Caki2 (cell line): ENCODE measurements at regions not wholly inside any gene's neighbourhood (a gene's known extent, or its start where the extent isn't known, plus 50 kb on each side); places are given as distances from the start of the nearest gene placed in this dataset.
"Not testable (repeated sequence)": the region's sequence is repeated elsewhere in the genome, so short reads cannot be mapped to it uniquely, and the experiment has no call there.

Experiments
- DNase-seq: peaks from one replicate; pipeline ENCODE4 v3.0.0-alpha.2; 2015; ENCODE audit warnings: low read depth
- in situ Hi-C: cut with HindIII; loops from 2 replicates; pipeline ENCODE4 v1.10.0; 2016; ENCODE audit warnings: low sequenced_read_pairs, low pct_unique_long_range_greater_than_20kb, mixed read lengths

DNA sequence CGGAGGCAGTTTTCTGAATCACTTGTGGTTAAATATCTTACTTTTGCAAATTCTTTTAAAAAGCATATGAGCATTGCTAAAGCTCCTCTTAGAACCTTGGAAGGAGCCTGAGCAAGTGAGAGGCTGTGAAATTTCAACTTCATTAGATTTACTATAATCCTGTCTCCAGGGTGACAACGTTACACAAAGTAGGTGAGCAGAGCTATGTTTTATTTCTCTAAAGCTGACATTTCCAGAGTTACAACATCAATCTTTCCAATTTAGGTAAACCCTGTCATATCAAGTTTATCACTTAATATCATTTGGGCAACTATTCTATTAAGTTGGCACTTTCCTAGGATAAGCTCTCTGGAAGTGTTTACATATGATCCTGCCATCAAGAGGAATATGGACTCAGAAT, 544.9 kb upstream of the CBLB start:
- DNase-seq = no peak
- in situ Hi-C loops = no loop called here

GRCh38 chr3:106420628-106421027, 551.8 kb upstream of the CBLB start:
- no peak for DNase-seq
- in situ Hi-C loops = no loop called here

- no peak for DNase-seq
- in situ Hi-C loops = no loop called here
Measured at GRCh38 chr3:106421426-106421825, 552.6 kb upstream of the CBLB start.

DNA sequence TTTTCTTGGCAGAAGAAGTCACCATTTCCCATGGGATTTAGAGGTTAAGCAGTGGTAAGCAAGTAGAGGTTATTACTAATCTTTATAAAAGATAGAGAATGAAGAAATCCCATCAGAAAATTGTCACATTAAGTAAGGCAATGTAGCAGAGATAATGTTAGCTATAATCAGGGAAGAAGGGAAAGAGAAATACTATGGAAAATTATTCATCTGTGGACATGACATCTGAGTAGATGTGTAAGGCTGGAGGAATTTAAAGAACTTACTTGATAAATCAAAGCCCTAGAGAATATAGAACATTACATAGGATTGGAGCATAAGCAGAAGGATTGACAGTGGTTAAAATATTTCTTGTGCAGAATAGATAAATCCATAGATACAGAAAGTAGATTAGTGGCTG, 553.1 kb upstream of the CBLB start:
- DNase-seq = no peak
- in situ Hi-C loops = no loop called here

- in situ Hi-C loops = no loop called here
- DNase-seq = no peak
Measured at GRCh38 chr3:106423321-106424225, 554.8 kb upstream of the CBLB start.

GRCh38 chr3:106425026-106425425, 556.2 kb upstream of the CBLB start:
- DNase-seq = no peak
- in situ Hi-C loops = no loop called here

DNA sequence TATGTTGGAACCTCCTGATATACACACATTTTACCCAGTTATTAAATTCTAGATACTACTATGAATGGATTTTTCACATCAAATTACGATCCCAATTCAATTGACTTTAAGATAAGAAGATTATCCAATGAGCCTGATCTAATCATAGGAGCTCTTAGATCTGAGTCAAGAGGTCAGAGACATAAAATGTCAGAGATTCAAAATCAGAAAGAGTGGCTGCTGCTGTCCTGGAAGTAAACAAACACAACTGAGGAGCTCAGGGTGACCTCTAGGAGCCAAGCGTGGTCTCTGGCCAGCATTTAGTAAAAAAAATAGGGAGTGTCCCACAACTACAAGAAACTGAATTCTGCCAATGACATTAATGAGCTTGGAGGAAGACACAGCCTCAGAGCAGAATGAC, 557.1 kb upstream of the CBLB start:
- no peak for DNase-seq
- in situ Hi-C loops = no loop called here

- peak; percentile 92 for DNase-seq
- in situ Hi-C loops = no loop called here
Measured at GRCh38 chr3:106428565-106428994, 559.8 kb upstream of the CBLB start.

DNA sequence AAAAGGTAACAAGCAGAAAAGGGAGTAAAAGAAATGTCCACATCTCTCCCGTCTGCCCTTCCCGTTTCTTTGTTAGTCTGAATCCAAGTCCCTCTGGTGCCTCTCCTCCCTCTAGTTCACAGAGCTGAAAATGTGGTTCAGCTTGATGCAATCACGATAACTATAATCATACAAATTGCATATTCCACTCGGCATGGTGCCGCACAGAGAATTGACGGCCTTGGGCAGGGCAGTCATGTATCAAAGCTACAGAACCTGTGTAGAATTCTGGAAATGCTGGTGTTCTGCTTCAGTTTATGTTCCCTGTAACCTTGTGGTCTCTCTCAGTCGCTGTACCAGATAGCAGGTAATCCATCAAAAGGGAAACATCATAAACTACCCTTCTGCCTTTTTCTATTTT, 562.9 kb upstream of the CBLB start:
- in situ Hi-C loops = no loop called here
- DNase-seq = no peak

- in situ Hi-C loops = no loop called here
- DNase-seq = no peak
Measured at GRCh38 chr3:106435899-106436453, 567.2 kb upstream of the CBLB start.

DNA sequence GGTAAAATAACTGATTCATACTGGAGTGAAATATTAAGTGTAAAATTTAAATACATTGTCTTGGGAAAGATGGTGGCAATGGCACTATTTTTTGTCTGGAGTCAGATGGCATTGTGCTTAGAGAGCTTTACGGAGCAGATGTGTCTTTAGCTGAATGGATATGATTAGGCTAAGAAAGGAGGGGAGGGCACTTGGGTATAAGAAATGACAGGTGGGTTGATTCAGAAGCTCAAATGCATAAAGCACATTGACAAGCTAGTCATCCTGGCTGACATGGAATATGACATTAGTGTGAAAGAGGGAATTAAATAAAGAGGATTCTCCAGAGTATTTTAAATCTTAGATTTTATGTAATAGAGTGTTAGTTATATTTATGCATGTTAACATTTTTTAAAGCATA, 570.1 kb upstream of the CBLB start:
- in situ Hi-C loops = no loop called here
- no peak for DNase-seq

DNA sequence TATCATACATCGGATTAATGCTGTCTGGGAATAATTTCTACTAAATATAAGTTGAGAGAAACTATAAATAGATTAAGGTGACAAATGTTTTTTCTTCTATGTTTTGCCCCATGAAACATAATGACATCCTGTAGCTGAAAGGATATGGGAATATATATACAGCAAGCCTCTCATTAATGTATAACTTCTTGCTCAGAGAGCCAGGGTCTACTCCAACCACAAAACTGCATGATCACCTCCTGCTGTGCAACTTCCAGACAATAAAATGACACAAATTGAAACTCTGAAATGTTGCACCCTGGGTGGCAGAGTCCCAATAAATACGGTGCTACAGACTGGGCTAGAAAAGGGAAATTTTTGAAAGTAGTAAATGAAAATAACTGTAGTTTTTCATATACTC, 571.9 kb upstream of the CBLB start:
- in situ Hi-C loops = no loop called here
- peak; percentile 40 for DNase-seq

- in situ Hi-C loops = no loop called here
- DNase-seq = no peak
Measured at GRCh38 chr3:106446271-106446670, 577.5 kb upstream of the CBLB start.

- DNase-seq = no peak
- in situ Hi-C loops = no loop called here
Measured at GRCh38 chr3:106447723-106448301, 579.0 kb upstream of the CBLB start.

- DNase-seq, in situ Hi-C loops: not testable (repeated sequence)
Measured at GRCh38 chr3:106448372-106448966, 579.7 kb upstream of the CBLB start.

GRCh38 chr3:106452096-106452495, 583.3 kb upstream of the CBLB start:
- in situ Hi-C loops = no loop called here

DNA sequence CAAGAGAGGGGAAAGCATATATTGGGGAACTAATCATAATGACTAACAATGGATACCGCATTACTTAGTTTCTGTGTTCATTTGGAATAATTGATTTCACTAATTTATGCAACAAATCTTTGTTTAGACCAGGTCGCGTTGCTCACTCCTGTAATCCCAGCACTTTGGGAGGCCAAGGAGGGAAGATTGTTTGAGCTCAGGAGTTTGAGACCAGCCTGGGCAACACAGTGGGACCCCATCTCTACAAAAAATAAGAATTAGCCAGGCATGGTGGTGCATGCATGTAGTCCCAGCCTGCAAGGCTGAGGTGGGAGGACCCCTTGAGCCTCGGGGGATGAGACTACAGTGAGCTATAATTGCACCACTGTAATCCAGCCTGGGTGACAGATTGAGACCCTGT, 585.7 kb upstream of the CBLB start:
- in situ Hi-C loops = no loop called here
- no peak for DNase-seq

More at GRCh38 chr3:106452096-106452495, 583.3 kb upstream of the CBLB start:
- DNase-seq = no peak

DNA sequence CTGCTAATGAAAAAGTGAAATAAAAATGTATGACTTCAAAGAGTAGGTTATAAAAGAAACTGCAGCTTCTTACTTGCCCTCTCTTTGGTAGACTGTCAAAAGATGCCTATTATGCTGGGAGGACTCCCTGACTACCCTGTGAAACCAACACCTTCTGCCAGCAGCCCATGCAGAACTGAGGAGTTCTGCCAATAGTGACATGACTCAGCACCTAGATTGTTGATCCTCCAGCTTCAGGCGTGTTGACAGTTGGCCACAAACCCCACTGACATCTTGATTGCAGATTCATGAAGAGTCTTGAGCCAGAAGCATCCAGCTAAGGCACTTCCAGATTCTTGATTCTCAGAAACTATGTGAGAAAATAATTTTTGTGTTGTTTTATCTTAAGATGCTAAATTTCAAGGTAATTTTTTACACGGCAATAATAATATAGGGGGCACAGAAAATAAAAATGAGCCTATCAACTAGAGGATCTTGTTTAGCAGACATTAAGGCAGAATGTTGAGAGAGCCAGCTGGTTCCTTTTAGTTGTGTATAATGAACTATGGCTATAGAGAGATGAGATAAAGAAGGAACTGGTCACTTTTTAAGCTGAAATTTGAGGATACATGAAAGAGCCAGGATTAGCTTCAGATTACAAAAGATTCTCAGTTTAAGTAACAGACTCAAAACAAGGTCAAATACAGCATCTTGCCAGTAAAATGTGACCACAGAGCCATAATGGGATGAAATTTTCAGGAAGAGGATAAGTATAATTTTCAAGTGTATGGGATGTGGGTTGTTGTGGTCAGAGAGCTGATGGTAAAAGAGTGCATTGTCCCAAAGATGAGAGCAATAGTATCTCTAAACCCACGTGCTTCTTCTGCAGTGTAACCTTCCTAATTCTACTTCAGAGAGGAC, 588.7 kb upstream of the CBLB start:
- in situ Hi-C loops = no loop called here
- peak; percentile 80 for DNase-seq
